H9 (cell line): ENCODE measurements at regions not wholly inside any gene's neighbourhood (a gene's known extent, or its start where the extent isn't known, plus 50 kb on each side); places are given as distances from the start of the nearest gene placed in this dataset.

Experiments
- DNase-seq: peaks from one replicate; pipeline ENCODE4 v3.0.0-alpha.2; 2017
- H2AFZ ChIP-seq: one replicate; pipeline ENCODE4 v1.6.1; 2013; ENCODE audit warnings: mild to moderate bottlenecking, low read length, control low read depth, moderate library complexity
- H2AK5ac ChIP-seq: 2 replicates; pipeline ENCODE4 v1.6.1; 2013; ENCODE audit warnings: low read length, control low read depth, mixed read lengths; ENCODE audit not compliant: insufficient read length
- H2BK120ac ChIP-seq: one replicate; pipeline ENCODE4 v1.6.1; 2013; ENCODE audit warnings: low read depth, mild to moderate bottlenecking, low read length, control low read depth, inconsistent platforms; ENCODE audit not compliant: poor library complexity, severe bottlenecking
- H2BK12ac ChIP-seq: 2 replicates; pipeline ENCODE4 v1.6.1; 2013; ENCODE audit warnings: low read length, control low read depth, mixed read lengths, low read depth; ENCODE audit not compliant: insufficient read length
- H2BK15ac ChIP-seq: 2 replicates; pipeline ENCODE4 v1.6.1; 2013; ENCODE audit warnings: low read depth, low read length, control low read depth
- H2BK20ac ChIP-seq: one replicate; pipeline ENCODE4 v1.6.1; 2013; ENCODE audit warnings: low read depth, mild to moderate bottlenecking, low read length, control low read depth, inconsistent platforms; ENCODE audit not compliant: poor library complexity, severe bottlenecking
- H2BK5ac ChIP-seq: 2 replicates; pipeline ENCODE4 v1.6.1; 2013; ENCODE audit warnings: low read length, control low read depth, mixed read lengths; ENCODE audit not compliant: insufficient read length
- H3K14ac ChIP-seq: 2 replicates; pipeline ENCODE4 v1.6.1; 2013; ENCODE audit warnings: low read length, control low read depth; ENCODE audit not compliant: insufficient read depth
- H3K18ac ChIP-seq: 2 replicates; pipeline ENCODE4 v1.6.1; 2013; ENCODE audit warnings: low read depth, mild to moderate bottlenecking, mixed read lengths, low read length, control low read depth; ENCODE audit not compliant: insufficient read length
- H3K23ac ChIP-seq: 2 replicates; pipeline ENCODE4 v1.6.1; 2013; ENCODE audit warnings: low read length, control low read depth, mixed read lengths, low read depth; ENCODE audit not compliant: insufficient read length
- H3K23me2 ChIP-seq: 2 replicates; pipeline ENCODE4 v1.6.1; 2013; ENCODE audit warnings: low read depth, mild to moderate bottlenecking, mixed read lengths, low read length, control low read depth; ENCODE audit not compliant: insufficient read length, poor library complexity, severe bottlenecking
- H3K27ac ChIP-seq: 2 replicates; pipeline ENCODE4 v1.5.1; 2013; ENCODE audit warnings: low read length, control low read depth, mixed read lengths, low read depth; ENCODE audit not compliant: insufficient read length
- H3K27me3 ChIP-seq: 2 replicates; pipeline ENCODE4 v1.6.1; 2013; ENCODE audit warnings: low read length, control low read depth, inconsistent platforms; ENCODE audit not compliant: insufficient read depth
- H3K4ac ChIP-seq: 2 replicates; pipeline ENCODE4 v1.6.1; 2013; ENCODE audit warnings: low read depth, mild to moderate bottlenecking, control low read depth, inconsistent platforms, low read length, moderate library complexity
- H3K4me1 ChIP-seq: 2 replicates; pipeline ENCODE4 v1.6.1; 2013; ENCODE audit warnings: low read length, control low read depth, inconsistent platforms; ENCODE audit not compliant: insufficient read depth
- H3K4me2 ChIP-seq: 2 replicates; pipeline ENCODE4 v1.6.1; 2013; ENCODE audit warnings: low read length, control low read depth, mixed read lengths; ENCODE audit not compliant: insufficient read length, insufficient read depth
- H3K56ac ChIP-seq: 2 replicates; pipeline ENCODE4 v1.6.1; 2013; ENCODE audit warnings: low read depth, mild to moderate bottlenecking, mixed read lengths, low read length, control low read depth; ENCODE audit not compliant: insufficient read length
- H3K79me1 ChIP-seq: 2 replicates; pipeline ENCODE4 v1.6.1; 2013; ENCODE audit warnings: low read depth, mild to moderate bottlenecking, moderate library complexity, low read length, control low read depth, inconsistent platforms; ENCODE audit not compliant: insufficient read depth, poor library complexity, severe bottlenecking
- H3K79me2 ChIP-seq: 2 replicates; pipeline ENCODE4 v1.6.1; 2013; ENCODE audit warnings: low read length, control low read depth, inconsistent platforms; ENCODE audit not compliant: insufficient read depth
- H3K9ac ChIP-seq: 2 replicates; pipeline ENCODE4 v1.6.1; 2013; ENCODE audit warnings: low read length, control low read depth, mixed read lengths; ENCODE audit not compliant: insufficient read length; ENCODE audit errors: extremely low read depth
- H3K9me3 ChIP-seq: one replicate; pipeline ENCODE4 v1.6.1; 2013; ENCODE audit warnings: low read depth, low read length, inconsistent platforms; ENCODE audit not compliant: control insufficient read depth
- H3T11ph ChIP-seq: one replicate; pipeline ENCODE4 v1.6.1; 2013; ENCODE audit warnings: mild to moderate bottlenecking, low read length, control low read depth, inconsistent platforms
- H4K20me1 ChIP-seq: one replicate; pipeline ENCODE4 v1.6.1; 2013; ENCODE audit not compliant: control insufficient read depth, insufficient read length, insufficient read depth
- H4K5ac ChIP-seq: 2 replicates; pipeline ENCODE4 v1.6.1; 2013; ENCODE audit warnings: low read depth, mild to moderate bottlenecking, mixed read lengths, low read length, control low read depth; ENCODE audit not compliant: insufficient read length
- H4K8ac ChIP-seq: replicated peaks from 2 replicates; pipeline ENCODE4 v1.6.1; 2013; ENCODE audit warnings: low read length, control low read depth, mixed read lengths, low read depth; ENCODE audit not compliant: insufficient read length
- H4K91ac ChIP-seq: 2 replicates; pipeline ENCODE4 v1.6.1; 2013; ENCODE audit warnings: low read depth, mild to moderate bottlenecking, moderate library complexity, mixed read lengths, low read length, control low read depth; ENCODE audit not compliant: insufficient read length
- H3K27ac Mint-ChIP-seq, 3 experiments: 2 replicates in 2 of 3; 3 replicates in 1 of 3; pipeline ENCODE4 v1.8.0; 2020 to 2021; ENCODE audit warnings: mixed read lengths in 3 of 3, mild to moderate bottlenecking in 1 of 3, moderate library complexity in 1 of 3
- H3K27me3 Mint-ChIP-seq: 2 replicates; pipeline ENCODE4 v1.8.0; 2021; ENCODE audit warnings: low read depth, mild to moderate bottlenecking, moderate library complexity, mixed read lengths
- H3K36me3 Mint-ChIP-seq, 3 experiments: 2 replicates in 2 of 3; 3 replicates in 1 of 3; pipeline ENCODE4 v1.8.0; 2020 to 2021; ENCODE audit warnings: low read depth in 3 of 3, mixed read lengths in 3 of 3; ENCODE audit not compliant: insufficient read depth in 1 of 3
- H3K4me1 Mint-ChIP-seq, 2 experiments: 2 replicates each; pipeline ENCODE4 v1.8.0; 2020; ENCODE audit warnings: mixed read lengths in 2 of 2
- H3K4me3 Mint-ChIP-seq, 2 experiments: 2 replicates in 1 of 2; 3 replicates in 1 of 2; pipeline ENCODE4 v1.8.0; 2020 to 2021; ENCODE audit warnings: mild to moderate bottlenecking in 2 of 2, mixed read lengths in 2 of 2, moderate library complexity in 1 of 2
- H3K9me3 Mint-ChIP-seq, 2 experiments: 2 replicates in 1 of 2; 3 replicates in 1 of 2; pipeline ENCODE4 v1.8.0; 2020; ENCODE audit warnings: mild to moderate bottlenecking in 2 of 2, mixed read lengths in 2 of 2, moderate library complexity in 1 of 2
- WGBS: extraction: QIAGEN DNeasy Blood & Tissue Kit; methylation state at CpG from one replicate; pipeline ENCODE4 v1.1.7; 2013; ENCODE audit warnings: missing lambda C conversion rate, low lambda C conversion rate, mixed read lengths; ENCODE audit not compliant: insufficient read length; ENCODE audit errors: extremely low coverage; 5-methylcytosine and 5-hydroxymethylcytosine counted together
- TF ChIP-seq, protein P1 (sequence below): fragments of 200-600 bp; sonication (generic); conservative IDR thresholded peaks from 3 replicates; pipeline ENCODE4 v1.8.0; 2021; ENCODE audit warnings: antibody characterized with exemption, mild to moderate bottlenecking

DNA sequence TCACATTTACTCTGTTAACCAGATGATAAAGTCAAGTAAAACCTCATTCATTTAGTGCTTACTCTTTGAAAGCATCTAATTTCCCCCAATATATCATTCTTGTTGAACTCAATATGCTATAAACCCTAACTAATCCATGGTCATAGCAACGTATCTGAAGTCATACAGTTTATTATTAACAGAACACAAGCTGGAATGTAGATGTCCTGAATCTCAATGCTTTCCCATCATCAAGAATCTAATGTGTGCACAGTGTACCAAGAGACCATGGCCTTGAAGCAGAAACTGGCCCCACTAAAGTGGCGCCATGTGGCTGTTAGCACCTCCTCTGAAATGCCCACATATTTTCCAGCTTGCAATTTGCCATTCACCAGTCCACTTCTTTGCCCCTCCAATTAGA, 245.8 kb downstream of the SOX9 start:
- no peak overlapping the region for H2BK20ac ChIP-seq
- H4K8ac ChIP-seq: no peak overlapping the region
- TF ChIP-seq, protein P1, sequence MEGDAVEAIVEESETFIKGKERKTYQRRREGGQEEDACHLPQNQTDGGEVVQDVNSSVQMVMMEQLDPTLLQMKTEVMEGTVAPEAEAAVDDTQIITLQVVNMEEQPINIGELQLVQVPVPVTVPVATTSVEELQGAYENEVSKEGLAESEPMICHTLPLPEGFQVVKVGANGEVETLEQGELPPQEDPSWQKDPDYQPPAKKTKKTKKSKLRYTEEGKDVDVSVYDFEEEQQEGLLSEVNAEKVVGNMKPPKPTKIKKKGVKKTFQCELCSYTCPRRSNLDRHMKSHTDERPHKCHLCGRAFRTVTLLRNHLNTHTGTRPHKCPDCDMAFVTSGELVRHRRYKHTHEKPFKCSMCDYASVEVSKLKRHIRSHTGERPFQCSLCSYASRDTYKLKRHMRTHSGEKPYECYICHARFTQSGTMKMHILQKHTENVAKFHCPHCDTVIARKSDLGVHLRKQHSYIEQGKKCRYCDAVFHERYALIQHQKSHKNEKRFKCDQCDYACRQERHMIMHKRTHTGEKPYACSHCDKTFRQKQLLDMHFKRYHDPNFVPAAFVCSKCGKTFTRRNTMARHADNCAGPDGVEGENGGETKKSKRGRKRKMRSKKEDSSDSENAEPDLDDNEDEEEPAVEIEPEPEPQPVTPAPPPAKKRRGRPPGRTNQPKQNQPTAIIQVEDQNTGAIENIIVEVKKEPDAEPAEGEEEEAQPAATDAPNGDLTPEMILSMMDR: no peak
- no peak overlapping the region for H3T11ph ChIP-seq
- WGBS: no CpG with 5 or more reads among the region's 2 CpGs
- no peaks in the 10 kb centered on the region for H3K27me3 ChIP-seq
- no peaks in the 10 kb centered on the region for H3K79me2 ChIP-seq
- H2BK120ac ChIP-seq: no peak overlapping the region
- H4K5ac ChIP-seq: no peak overlapping the region
- no peak overlapping the region for H3K9ac ChIP-seq
- no peak overlapping the region for H3K56ac ChIP-seq
- no peak for DNase-seq
- no peak overlapping the region for H3K23ac ChIP-seq
- H3K4me1 ChIP-seq: no peaks in the 10 kb centered on the region
- H3K27ac ChIP-seq: no peak overlapping the region
- no peak overlapping the region for H2AK5ac ChIP-seq
- no peak overlapping the region for H2BK15ac ChIP-seq
- H3K18ac ChIP-seq: no peak overlapping the region
- H4K20me1 ChIP-seq: no peaks in the 10 kb centered on the region
- no peak overlapping the region for H3K14ac ChIP-seq
- Mint-ChIP-seq H3K36me3 (no peaks in the 10 kb centered on the region), H3K4me3 (no peak overlapping the region), H3K9me3 (no peaks in the 10 kb centered on the region; a peak in 2 of 5 replicates), H3K27ac (no peak overlapping the region), H3K27me3 (peaks cover 1% of the 10 kb centered on the region; the same call in 1 of the 2 replicates), H3K4me1 (no peaks in the 10 kb centered on the region)
- no peak overlapping the region for H2BK5ac ChIP-seq
- no peak overlapping the region for H2BK12ac ChIP-seq
- H4K91ac ChIP-seq: no peak overlapping the region
- H2AFZ ChIP-seq: no peak overlapping the region
- H3K9me3 ChIP-seq: no peaks in the 10 kb centered on the region
- no peaks in the 10 kb centered on the region for H3K23me2 ChIP-seq
- no peak overlapping the region for H3K4me2 ChIP-seq
- no peaks in the 10 kb centered on the region for H3K79me1 ChIP-seq
- H3K4ac ChIP-seq: no peak overlapping the region
